GM19035 (cell line): ENCODE measurements at regions not wholly inside any gene's neighbourhood (a gene's known extent, or its start where the extent isn't known, plus 50 kb on each side); places are given as distances from the start of the nearest gene placed in this dataset.

Source experiments
- ATAC-seq: cut with Tn5 transposase; IDR thresholded peaks from one replicate; pipeline ENCODE4 v1.9.1; 2021; ENCODE audit not compliant: unreplicated experiment

DNA sequence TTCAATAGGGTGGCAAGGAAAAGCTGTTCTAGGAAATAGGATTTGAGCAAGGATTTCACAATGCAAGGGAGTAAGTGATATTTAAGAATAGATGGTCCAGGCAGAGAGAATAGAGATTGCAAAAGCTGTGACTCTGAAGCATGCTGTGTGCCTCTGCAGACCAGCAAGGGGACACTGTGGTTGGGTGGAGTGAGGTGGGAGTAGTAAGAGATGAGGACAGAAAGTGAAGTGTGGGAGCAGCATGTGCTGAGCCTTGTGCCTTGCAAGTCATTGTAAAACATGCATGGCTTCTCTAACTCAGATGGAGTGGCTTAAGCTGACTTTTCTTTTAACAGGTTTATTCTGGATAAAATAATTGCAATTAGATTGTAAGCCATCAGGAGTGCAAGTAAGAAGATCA is 442.4 kb downstream of the CCSER2 start:
- no peak for ATAC-seq

GRCh38 chr10:84783386-84783785 is 455.0 kb downstream of the CCSER2 start:
- ATAC-seq = peak; percentile 82

DNA sequence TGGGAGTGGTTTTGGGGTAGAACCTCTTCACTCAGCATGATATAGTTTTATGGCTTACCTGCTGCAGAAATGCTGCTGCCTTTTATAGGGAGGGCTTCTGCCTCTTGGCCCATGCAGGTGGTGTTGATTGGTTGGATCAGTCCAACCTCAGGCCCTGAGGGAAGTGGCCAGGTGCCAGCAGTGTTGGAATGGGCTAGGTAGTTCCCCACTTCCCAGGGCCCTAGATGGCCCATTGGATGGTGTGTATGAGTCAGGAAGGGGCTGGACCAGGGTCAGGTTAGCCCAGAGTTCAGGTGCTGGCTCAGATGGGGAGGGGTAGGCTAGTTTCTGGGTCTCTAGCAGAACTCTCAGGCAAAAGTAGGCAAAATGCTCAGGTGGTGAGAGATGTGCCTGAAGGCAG is 455.5 kb downstream of the CCSER2 start:
- no peak for ATAC-seq

DNA sequence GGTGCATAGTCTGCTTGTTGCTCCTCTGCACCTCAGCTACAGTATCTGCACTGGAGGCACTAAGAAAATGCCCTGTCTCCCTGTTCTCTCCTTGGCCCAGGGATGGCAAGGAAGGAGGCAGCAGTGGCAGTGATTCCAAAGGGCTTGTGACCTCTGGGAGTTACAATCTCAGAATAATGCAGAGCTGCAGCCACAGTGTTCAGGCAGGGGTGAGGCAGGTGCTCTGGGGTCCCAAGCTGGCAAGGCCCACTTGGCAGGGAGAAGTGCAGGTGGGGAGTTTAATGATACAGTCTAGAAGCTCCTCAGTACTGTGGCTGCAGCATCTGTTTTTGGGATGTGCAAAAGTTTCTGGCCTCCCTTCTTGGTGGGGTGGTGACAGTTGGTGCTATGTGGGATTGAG is 456.4 kb downstream of the CCSER2 start:
- ATAC-seq = no peak

DNA sequence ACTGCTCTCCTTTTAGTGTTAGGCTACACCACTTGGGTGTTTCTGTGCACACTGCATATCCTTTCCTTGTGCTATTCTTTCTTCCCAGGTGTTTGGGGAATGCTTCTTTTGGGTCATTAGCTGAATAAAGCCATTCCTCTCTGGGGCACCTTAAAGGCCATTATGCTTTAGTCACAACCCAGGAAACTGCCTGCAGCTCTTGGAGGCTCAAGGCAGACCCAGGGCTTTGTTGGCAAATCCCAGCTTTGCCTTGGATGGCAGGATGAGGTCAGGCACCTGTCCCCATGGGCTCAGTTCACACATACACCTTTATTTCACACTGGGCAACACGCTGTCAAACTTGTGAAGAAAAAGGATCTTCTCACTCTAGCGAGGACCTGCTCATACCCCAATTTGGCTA is 460.6 kb downstream of the CCSER2 start:
- ATAC-seq = no peak

GRCh38 chr10:84798312-84798711 is 469.9 kb downstream of the CCSER2 start:
- no peak for ATAC-seq

DNA sequence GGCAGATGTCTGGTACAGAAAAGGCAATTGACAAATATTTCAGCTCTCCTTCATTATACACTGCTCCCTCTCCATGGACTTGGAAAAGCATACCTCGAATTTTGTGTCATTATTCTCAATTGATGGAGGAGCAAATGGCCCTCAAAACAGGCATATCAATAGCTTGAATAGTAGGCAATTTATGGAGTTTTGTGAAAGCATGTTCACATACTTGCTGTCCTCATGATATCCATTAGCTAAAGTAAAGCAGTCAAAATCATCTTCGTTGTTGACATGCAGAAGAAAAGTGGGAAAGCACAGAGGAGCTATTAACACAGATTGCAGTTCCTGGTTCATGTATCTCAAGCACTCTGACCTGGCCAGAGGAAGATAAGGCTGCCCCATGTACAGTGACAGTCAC is 472.8 kb downstream of the CCSER2 start:
- ATAC-seq = no peak

DNA sequence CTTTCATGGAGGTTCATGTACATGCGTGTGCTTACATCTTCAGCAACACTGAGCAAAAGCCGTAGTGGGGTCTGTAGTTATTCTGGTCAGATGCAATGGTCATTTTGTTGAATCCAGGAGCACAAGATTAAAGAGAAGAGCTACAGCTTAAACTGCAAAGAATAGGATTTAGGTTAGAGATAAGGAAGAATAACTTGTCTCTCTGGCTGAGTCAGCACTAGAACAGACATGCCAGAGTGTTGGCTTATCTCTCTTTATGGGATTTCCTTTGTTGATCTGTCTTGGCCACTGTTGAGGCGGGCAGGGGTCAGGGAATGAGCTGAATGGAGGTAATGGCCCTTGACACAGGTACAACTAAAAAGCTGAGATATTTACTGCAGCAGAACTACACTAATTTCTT is 473.5 kb downstream of the CCSER2 start:
- ATAC-seq = no peak

GRCh38 chr10:84805149-84805548 is 476.8 kb downstream of the CCSER2 start:
- ATAC-seq = no peak

DNA sequence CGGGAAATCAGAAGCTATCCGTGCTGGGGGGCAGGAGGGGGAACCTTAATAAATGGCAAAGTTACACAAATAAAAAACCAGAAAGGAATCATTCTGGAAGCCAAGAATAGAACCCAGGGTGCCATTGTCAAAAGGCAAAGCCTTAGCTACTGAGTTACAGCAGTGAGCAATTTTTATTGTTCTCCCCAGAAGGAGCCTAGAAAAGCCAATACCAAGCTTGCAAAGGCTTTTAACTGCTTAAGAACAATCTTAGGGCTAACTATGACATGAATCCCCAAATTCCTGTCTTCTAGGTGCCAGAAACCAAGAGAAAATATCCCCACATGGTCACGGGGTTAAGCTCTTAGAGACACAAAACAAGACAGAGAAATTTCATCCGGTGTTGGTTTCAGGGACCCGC is 482.7 kb downstream of the CCSER2 start:
- ATAC-seq = no peak

GRCh38 chr10:84818961-84819360 is 490.6 kb downstream of the CCSER2 start:
- ATAC-seq = no peak

DNA sequence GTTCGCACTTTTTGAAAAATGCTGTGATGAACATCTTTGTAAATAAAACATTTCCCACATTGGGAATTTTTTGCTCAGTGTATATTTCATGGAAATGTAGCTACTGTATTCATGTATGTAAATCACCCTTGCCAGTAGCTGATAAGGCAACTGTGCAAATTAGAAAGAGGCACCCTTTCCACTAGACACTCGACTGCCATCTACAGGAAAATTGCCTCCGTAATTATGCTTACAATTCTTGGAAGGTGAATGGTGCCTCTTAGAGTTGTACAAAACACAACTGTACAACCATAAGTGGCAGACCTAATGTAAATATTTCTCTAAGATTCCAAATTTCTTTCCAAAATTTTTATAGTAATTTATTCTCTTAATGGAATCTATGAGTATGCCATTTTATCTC is 491.7 kb downstream of the CCSER2 start:
- ATAC-seq = no peak

- no peak for ATAC-seq
Measured at GRCh38 chr10:84820596-84820995, 492.2 kb downstream of the CCSER2 start.

GRCh38 chr10:84822931-84823630 is 494.7 kb downstream of the CCSER2 start:
- ATAC-seq = no peak

DNA sequence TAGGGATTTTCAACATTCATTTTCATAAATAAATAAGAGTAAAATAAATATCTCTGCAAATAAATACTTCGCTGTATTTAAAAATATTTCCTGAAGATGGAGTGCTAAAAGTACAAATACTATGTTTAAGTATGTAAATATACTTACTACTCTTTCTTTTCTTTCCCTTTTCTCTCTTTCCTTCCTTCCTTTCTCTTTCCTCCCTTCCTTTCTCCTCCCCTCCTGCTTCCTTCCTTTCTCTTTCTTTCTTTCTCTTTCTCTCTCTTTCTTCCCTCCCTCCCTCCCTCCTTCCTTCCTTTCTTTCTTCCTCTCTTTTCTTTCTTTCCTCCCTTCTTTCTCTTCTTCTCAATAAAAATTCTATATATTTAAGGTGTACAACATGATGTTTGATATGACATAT is 496.1 kb downstream of the CCSER2 start:
- no peak for ATAC-seq

DNA sequence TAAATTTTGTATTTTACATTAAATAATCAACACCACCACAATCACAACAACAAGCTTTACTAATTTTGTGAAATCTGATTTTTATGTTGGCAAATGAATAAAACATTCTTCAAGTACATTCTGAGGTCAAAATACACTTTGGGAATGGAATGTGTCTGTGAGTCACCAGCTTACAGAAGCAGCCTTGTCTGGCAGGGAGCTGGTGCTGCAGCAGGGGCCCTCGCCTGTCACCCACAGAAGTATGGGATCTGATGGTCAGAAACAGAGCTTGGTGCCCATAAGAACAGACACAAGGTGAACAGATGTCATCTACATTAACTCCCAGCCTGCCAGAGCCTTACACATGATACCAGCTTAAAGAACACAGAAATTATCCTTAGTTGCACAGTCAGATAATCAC is 496.9 kb downstream of the CCSER2 start:
- ATAC-seq = no peak

DNA sequence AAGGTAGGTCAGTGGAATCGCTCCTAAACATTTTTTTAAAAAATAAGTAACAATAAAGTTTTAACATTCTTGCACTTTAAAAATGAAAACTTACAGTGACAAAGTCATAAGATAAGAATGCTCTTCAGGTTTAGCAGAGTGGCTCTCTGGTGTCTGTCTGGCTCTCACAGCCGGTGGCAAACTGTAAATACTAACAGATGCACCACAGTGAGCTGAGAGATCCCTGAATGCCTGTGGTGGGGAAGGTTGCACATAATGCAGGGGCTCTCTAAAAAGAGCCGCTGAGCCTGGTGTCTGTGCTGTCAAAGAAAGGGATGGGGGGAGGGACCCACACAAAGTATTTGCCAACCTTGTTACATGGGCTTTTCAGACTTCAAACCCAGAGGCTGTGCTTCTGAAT is 498.3 kb downstream of the CCSER2 start:
- ATAC-seq = no peak

DNA sequence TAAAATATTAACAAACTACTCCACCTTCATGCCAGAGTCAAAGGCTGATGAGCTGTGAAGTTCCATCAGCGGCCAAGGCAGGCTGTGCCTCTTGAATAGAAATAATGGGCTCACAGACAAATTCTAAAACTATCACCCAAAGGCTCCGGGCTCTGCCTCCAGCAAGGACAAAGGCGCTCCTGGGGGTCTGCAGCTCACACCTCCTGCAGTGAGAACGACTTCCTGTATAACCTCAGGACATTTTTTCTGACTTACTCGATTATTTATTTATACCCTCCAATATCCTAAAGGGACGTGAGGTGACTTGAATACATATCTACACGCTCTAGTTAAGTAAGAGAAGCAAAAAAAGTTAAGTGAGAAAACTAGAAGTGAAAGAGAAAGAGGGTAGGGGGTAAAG is 500.7 kb downstream of the CCSER2 start:
- no peak for ATAC-seq

- no peak for ATAC-seq
Measured at GRCh38 chr10:84837041-84837812, 508.8 kb downstream of the CCSER2 start.

GRCh38 chr10:84837877-84838276 is 509.5 kb downstream of the CCSER2 start:
- no peak for ATAC-seq

- no peak for ATAC-seq
Measured at GRCh38 chr10:84838851-84839250, 510.5 kb downstream of the CCSER2 start.

DNA sequence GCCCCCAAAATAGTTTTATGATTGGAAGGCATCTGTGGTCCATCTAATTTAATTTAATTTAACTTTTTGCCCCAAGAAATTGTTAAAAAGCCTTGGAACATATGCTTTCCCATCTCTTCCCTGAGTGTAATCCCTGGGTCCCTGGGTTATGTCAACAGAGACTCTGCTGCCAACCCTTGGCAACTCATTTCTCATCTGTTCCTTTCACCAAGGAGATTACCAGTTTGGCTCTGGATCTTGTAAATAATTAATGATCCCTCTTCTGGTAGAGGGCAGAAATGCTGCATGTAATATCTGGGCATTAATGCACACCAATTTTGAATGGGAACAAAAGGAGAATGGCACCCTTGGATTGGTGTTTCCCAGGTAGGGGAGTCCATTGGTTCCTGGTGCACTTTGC is 514.2 kb downstream of the CCSER2 start:
- ATAC-seq = no peak

DNA sequence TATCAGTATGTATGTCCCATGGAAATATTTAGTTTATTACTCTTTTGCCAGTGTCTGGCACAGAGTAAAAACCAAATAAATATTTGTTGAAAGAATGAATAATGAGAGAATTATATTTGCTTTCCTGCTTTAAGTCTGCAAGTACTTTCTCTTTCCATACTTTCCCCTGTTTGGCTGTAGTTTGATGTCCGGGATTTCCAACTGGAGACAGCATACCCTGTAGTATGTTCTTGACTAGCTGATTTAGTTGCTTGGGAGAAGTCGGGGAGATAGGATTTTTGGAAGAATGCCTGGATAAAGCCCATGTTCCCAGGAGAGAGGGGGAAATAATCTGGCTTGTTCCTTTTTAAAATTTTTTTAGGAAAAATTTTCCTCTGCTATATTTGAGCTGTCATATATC is 516.1 kb downstream of the CCSER2 start:
- ATAC-seq = no peak
